Stimulated activated effector memory CD8-positive, alpha-beta T cell treated with anti-CD3 and anti-CD28 coated beads, Interleukin-12 subunit alpha, Interleukin-12 subunit beta, amount 100 ng/mL, for 72 hours (primary cell): ENCODE measurements at regions not wholly inside any gene's neighbourhood (a gene's known extent, or its start where the extent isn't known, plus 50 kb on each side); places are given as distances from the start of the nearest gene placed in this dataset.
"Not testable (repeated sequence)": the region's sequence is repeated elsewhere in the genome, so short reads cannot be mapped to it uniquely, and the experiment has no call there.

Experiments
- ATAC-seq: fragments of 150-1000 bp; cut with Tn5 transposase; 2 replicates; pipeline ENCODE4 v1.10.0; 2021
- DNase-seq, 2 donors: peaks; one replicate each; pipeline ENCODE4 v3.0.0; 2021 to 2022; ENCODE audit warnings: low spot score in 2 of 2
- H3K27ac Mint-ChIP-seq: one replicate; pipeline ENCODE4 v1.8.0; 2022; ENCODE audit warnings: mild to moderate bottlenecking, mixed read lengths
- H3K36me3 Mint-ChIP-seq: one replicate; pipeline ENCODE4 v1.8.0; 2022; ENCODE audit warnings: mild to moderate bottlenecking, mixed read lengths
- H3K4me1 Mint-ChIP-seq: one replicate; pipeline ENCODE4 v1.8.0; 2022; ENCODE audit warnings: mixed read lengths
- H3K4me3 Mint-ChIP-seq: one replicate; pipeline ENCODE4 v1.8.0; 2022; ENCODE audit warnings: mild to moderate bottlenecking, mixed read lengths
- H3K9me3 Mint-ChIP-seq: one replicate; pipeline ENCODE4 v1.8.0; 2022; ENCODE audit warnings: mixed read lengths

DNA sequence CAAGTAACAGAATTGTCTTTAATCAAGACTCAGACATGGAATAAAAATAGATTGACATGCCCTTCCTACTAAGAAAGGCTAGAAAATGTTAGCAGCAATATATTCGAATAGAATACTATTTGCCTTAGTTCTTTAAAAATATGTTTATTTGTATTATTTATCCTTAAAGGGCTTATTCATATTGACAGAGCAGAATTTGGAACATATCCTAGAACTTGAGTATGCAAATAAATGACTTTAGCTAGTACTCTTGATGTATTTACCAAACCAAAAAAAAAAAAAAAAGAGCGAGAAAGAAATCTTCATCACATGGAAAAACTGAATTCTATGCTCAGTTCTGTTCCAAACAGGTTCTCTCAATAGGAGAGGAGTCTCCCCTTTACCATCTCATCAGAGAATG is 68.9 kb upstream of the PPARGC1A start:
- H3K27ac Mint-ChIP-seq, result no peak overlapping the region
- H3K36me3 Mint-ChIP-seq, result no peaks in the 10 kb centered on the region
- no peak for DNase-seq
- H3K4me1 Mint-ChIP-seq, result no peaks in the 10 kb centered on the region
- no peak for ATAC-seq
- H3K9me3 Mint-ChIP-seq, result peaks cover 11% of the 10 kb centered on the region
- no peak overlapping the region for H3K4me3 Mint-ChIP-seq

- ATAC-seq (no peak), DNase-seq (no peak)
- H3K36me3 Mint-ChIP-seq, result no peaks in the 10 kb centered on the region
- no peak overlapping the region for H3K4me3 Mint-ChIP-seq
- H3K27ac Mint-ChIP-seq, result no peak overlapping the region
- H3K4me1 Mint-ChIP-seq, result no peaks in the 10 kb centered on the region
- peaks cover 10% of the 10 kb centered on the region for H3K9me3 Mint-ChIP-seq
Observed at GRCh38 chr4:23957465-23957864, 67.6 kb upstream of the PPARGC1A start.

GRCh38 chr4:23956601-23957364 is 66.9 kb upstream of the PPARGC1A start:
- H3K4me1 Mint-ChIP-seq, result no peaks in the 10 kb centered on the region
- DNase-seq (no peak), ATAC-seq (no peak)
- H3K27ac Mint-ChIP-seq, result no peak overlapping the region
- H3K36me3 Mint-ChIP-seq, result no peaks in the 10 kb centered on the region
- peaks cover 10% of the 10 kb centered on the region for H3K9me3 Mint-ChIP-seq
- no peak overlapping the region for H3K4me3 Mint-ChIP-seq

DNA sequence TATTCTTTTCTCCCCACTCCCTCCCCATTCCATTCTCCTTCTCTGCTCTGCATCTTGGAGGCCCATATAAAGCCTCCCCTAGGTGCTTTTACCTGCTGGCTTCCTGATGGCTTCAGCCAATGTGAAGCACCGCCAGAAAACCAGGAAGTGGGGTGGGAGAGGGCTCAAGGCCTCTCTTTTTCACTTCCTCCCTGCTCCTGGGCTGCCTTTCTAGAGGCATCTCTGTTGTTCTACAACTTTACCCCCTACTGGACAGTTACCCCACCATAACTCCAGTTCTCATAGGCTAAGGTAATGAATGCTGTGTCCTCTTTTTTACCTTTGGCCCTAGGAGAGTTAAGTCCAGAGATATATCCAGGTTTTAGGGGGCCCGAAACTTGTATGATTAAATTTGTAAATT is 62.4 kb upstream of the PPARGC1A start:
- peaks cover 13% of the 10 kb centered on the region for H3K9me3 Mint-ChIP-seq
- no peaks in the 10 kb centered on the region for H3K4me1 Mint-ChIP-seq
- no peak overlapping the region for H3K27ac Mint-ChIP-seq
- DNase-seq (no peak), ATAC-seq (no peak)
- no peak overlapping the region for H3K4me3 Mint-ChIP-seq
- H3K36me3 Mint-ChIP-seq, result no peaks in the 10 kb centered on the region

GRCh38 chr4:23947826-23948225 is 58.0 kb upstream of the PPARGC1A start:
- H3K4me1 Mint-ChIP-seq, result no peaks in the 10 kb centered on the region
- no peak overlapping the region for H3K27ac Mint-ChIP-seq
- peaks cover 14% of the 10 kb centered on the region for H3K9me3 Mint-ChIP-seq
- no peaks in the 10 kb centered on the region for H3K36me3 Mint-ChIP-seq
- ATAC-seq (no peak), DNase-seq (no peak)
- no peak overlapping the region for H3K4me3 Mint-ChIP-seq

GRCh38 chr4:23946299-23946698 is 56.5 kb upstream of the PPARGC1A start:
- Mint-ChIP-seq H3K4me1 (no peaks in the 10 kb centered on the region), H3K36me3 (no peaks in the 10 kb centered on the region), H3K4me3 (no peak overlapping the region), H3K9me3 (peaks cover 13% of the 10 kb centered on the region), H3K27ac (no peak overlapping the region)
- DNase-seq, result no peak
- no peak for ATAC-seq

GRCh38 chr4:23945451-23946017 is 55.7 kb upstream of the PPARGC1A start:
- peaks cover 13% of the 10 kb centered on the region for H3K9me3 Mint-ChIP-seq
- no peak overlapping the region for H3K27ac Mint-ChIP-seq
- no peak overlapping the region for H3K4me3 Mint-ChIP-seq
- ATAC-seq, result no peak
- H3K4me1 Mint-ChIP-seq, result no peaks in the 10 kb centered on the region
- no peak for DNase-seq
- H3K36me3 Mint-ChIP-seq, result no peaks in the 10 kb centered on the region

DNA sequence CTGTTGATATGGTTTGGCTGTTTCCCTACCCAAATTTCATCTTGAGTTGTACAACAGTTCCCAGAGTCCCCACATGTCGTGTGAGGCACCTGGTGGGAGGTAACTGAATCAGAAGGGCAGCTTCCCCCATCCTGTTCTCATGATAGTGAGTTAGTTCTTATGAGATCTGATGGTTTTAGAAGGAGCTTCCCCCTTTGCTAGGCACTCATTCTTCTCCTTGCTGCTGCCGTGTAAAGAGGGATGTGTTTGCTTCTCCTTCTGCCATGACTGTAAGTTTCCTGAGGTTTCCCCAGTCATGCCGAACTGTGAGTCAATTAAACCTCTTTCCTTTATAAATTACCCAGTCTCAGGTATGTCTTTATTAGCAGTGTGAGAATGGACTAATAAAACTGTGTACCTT is 54.7 kb upstream of the PPARGC1A start:
- peaks cover 13% of the 10 kb centered on the region for H3K9me3 Mint-ChIP-seq
- H3K27ac Mint-ChIP-seq, H3K4me3 Mint-ChIP-seq, H3K4me1 Mint-ChIP-seq, H3K36me3 Mint-ChIP-seq, DNase-seq, ATAC-seq: not testable (repeated sequence)

DNA sequence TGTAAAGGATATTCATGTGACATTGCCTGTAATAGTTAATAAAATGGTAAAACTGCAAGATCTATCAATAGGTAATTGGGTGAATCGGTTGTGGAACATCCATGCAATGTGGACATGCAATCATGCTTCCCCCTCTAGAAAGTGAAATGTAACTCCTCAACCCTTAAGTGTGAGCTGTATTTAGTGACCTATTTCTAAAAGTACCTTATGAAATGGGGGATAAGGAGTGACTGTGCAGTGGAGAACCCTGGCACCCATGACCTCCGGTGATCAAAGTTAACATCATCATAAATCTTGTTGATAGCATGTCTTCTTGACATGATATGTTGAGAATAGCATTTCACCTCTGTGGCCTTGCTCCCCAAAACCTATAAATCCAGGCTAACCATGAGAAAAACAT is 53.6 kb upstream of the PPARGC1A start:
- Mint-ChIP-seq H3K27ac (no peak overlapping the region), H3K36me3 (no peaks in the 10 kb centered on the region), H3K4me1 (no peaks in the 10 kb centered on the region), H3K4me3 (no peak overlapping the region), H3K9me3 (peaks cover 15% of the 10 kb centered on the region)
- ATAC-seq (no peak), DNase-seq (no peak)

GRCh38 chr4:23942471-23942870 is 52.6 kb upstream of the PPARGC1A start:
- no peak overlapping the region for H3K27ac Mint-ChIP-seq
- H3K4me1 Mint-ChIP-seq, result no peaks in the 10 kb centered on the region
- DNase-seq, result no peak
- ATAC-seq, result no peak
- peaks cover 20% of the 10 kb centered on the region for H3K9me3 Mint-ChIP-seq
- H3K4me3 Mint-ChIP-seq, result no peak overlapping the region
- no peaks in the 10 kb centered on the region for H3K36me3 Mint-ChIP-seq
